ENCODE measurements at regions not wholly inside any gene's neighbourhood (a gene's known extent, or its start where the extent isn't known, plus 50 kb on each side); places are given as distances from the start of the nearest gene placed in this dataset.

DNA sequence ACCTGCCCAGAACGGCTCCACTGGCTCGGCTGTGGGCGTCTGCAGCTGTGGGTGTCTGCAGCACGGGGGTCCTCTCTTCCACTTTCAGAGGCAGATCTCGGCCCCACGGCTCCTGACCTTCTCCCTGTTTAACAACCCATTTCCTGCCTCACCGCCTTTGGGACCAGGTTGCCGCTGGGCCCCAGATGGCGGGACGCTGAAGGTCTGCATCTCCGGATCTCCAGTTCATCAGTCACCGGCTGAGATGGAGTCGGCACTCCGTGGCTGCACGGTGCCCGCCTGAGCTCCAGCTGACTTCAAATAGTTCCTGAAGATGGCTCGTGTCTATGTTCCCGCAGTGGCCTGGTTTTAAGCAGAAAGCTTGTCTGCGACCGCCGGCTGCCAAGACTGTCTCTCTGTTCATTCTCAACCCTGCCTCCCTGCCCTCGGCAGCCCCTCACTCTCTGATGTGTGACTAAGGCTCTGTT, 475.9 kb downstream of the BRD1 start:
- TF ChIP-seq, protein P1, sequence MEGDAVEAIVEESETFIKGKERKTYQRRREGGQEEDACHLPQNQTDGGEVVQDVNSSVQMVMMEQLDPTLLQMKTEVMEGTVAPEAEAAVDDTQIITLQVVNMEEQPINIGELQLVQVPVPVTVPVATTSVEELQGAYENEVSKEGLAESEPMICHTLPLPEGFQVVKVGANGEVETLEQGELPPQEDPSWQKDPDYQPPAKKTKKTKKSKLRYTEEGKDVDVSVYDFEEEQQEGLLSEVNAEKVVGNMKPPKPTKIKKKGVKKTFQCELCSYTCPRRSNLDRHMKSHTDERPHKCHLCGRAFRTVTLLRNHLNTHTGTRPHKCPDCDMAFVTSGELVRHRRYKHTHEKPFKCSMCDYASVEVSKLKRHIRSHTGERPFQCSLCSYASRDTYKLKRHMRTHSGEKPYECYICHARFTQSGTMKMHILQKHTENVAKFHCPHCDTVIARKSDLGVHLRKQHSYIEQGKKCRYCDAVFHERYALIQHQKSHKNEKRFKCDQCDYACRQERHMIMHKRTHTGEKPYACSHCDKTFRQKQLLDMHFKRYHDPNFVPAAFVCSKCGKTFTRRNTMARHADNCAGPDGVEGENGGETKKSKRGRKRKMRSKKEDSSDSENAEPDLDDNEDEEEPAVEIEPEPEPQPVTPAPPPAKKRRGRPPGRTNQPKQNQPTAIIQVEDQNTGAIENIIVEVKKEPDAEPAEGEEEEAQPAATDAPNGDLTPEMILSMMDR (IDR thresholded peaks at IDR 0.05), result no peak
- no peak for TF ChIP-seq EZH2 (IDR thresholded peaks at IDR 0.05; ENCODE audit: borderline replicate concordance, insufficient read depth, low read depth, low read length, poor library complexity, severe bottlenecking)
